Dendritic cell treated with granulocyte-macrophage colony-stimulating factor and Interleukin-4, amounts not matched to agents 40 ng/mL and 50 ng/mL, for 4 days (primary cell): ENCODE measurements at regions not wholly inside any gene's neighbourhood (a gene's known extent, or its start where the extent isn't known, plus 50 kb on each side); places are given as distances from the start of the nearest gene placed in this dataset.
"Not testable (repeated sequence)": the region's sequence is repeated elsewhere in the genome, so short reads cannot be mapped to it uniquely, and the experiment has no call there.

ENCODE experiments used
- H3K27ac Mint-ChIP-seq: one replicate; pipeline ENCODE4 v1.8.0; 2022; ENCODE audit warnings: mild to moderate bottlenecking, mixed read lengths
- H3K27me3 Mint-ChIP-seq: one replicate; pipeline ENCODE4 v1.8.0; 2022; ENCODE audit warnings: mild to moderate bottlenecking, mixed read lengths
- H3K36me3 Mint-ChIP-seq: one replicate; pipeline ENCODE4 v1.8.0; 2022; ENCODE audit warnings: low read depth, mixed read lengths
- H3K4me1 Mint-ChIP-seq: one replicate; pipeline ENCODE4 v1.8.0; 2022; ENCODE audit warnings: low read depth, mixed read lengths
- H3K4me3 Mint-ChIP-seq: one replicate; pipeline ENCODE4 v1.8.0; 2022; ENCODE audit warnings: mild to moderate bottlenecking, moderate library complexity, mixed read lengths
- H3K9me3 Mint-ChIP-seq: one replicate; pipeline ENCODE4 v1.8.0; 2022; ENCODE audit warnings: mixed read lengths
- intact Hi-C: fragments of 100-400 bp; cut with micrococcal nuclease; formaldehyde crosslinking; loops from one replicate; pipeline ENCODE4 v1.15.0; 2022

DNA sequence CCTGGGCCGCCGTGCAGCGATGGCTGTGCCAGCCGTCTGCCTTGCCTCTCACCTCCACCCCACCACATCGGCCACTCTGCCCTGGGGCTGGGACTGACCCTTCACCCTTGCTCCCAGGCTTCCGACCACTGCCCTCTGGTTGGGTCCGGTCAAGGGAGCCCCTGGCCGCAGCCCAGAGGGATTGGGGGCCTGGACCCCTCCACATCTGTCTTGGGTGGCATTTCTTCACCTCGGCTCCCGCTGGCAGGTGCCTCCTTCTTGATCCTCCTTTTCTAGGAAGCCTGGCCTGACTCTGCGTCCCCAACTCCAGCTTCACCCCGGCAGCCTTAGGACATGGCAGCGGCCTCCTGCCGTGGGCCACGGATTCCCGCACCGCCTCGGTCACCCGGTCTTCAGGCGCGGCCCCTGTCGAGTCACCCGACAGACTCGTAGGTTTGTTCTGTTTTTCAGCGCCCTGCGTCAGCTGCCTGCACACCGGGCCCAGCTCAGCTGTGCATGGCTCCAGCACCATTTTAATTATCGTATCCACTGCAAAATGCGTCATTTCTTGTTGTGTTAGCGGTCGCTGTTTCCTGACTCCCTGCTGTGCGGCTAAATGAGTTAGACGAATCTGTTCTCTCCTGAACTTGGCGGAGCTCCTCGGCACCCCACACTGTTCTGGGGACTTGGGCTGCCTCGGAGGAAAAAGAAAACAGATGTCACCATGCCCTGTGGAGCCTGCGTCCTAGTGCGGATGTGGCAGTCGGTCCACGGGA, 124.0 kb downstream of the FAM53A start:
- Mint-ChIP-seq H3K4me3 (no peak overlapping the region), H3K9me3 (no peaks in the 10 kb centered on the region), H3K36me3 (no peaks in the 10 kb centered on the region), H3K27me3 (peaks cover 29% of the 10 kb centered on the region), H3K4me1 (no peaks in the 10 kb centered on the region), H3K27ac (no peak overlapping the region)
- intact Hi-C loops = no loop called here

DNA sequence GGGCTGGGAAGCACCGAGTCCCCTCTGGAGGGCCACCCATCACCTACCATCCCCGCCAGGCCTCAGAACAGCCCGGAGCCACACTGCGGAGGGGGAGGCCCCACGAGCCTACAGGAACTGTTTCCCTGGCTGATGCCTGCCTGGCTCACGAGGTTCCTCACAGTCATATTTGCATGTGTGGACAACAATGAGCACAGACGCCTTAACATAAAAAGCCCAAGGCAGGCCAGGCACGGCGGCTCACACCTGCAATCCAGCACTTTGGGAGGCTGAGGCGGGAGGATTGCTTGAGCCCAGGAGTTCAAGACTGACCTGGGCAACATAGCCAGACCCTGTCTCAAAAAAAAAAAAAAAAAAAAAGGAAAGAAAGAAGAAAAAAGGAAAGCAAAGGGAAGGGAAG, 125.9 kb downstream of the FAM53A start:
- H3K36me3 Mint-ChIP-seq = no peaks in the 10 kb centered on the region
- intact Hi-C loops = no loop called here
- no peaks in the 10 kb centered on the region for H3K9me3 Mint-ChIP-seq
- no peaks in the 10 kb centered on the region for H3K4me1 Mint-ChIP-seq
- no peak overlapping the region for H3K27ac Mint-ChIP-seq
- peaks cover 29% of the 10 kb centered on the region for H3K27me3 Mint-ChIP-seq
- H3K4me3 Mint-ChIP-seq = no peak overlapping the region

DNA sequence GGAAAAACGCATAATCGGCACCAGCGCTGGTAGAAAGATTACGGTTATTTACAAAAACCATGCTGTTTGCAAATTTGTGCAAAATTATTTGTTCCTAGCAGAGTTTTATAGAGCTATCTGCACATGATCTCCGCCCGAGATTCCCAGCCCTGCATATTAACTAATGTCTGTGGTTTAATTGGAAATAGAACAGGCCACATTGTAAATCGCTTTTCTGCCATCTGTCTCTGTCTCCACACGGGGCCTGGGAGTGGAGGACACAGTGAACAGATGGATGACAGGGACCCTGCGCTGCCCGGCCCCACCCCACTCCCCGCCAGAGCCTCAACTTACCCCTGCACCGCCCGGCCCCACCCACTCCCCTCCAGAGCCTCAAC, 126.9 kb downstream of the FAM53A start:
- no peaks in the 10 kb centered on the region for H3K4me1 Mint-ChIP-seq
- no peak overlapping the region for H3K4me3 Mint-ChIP-seq

DNA sequence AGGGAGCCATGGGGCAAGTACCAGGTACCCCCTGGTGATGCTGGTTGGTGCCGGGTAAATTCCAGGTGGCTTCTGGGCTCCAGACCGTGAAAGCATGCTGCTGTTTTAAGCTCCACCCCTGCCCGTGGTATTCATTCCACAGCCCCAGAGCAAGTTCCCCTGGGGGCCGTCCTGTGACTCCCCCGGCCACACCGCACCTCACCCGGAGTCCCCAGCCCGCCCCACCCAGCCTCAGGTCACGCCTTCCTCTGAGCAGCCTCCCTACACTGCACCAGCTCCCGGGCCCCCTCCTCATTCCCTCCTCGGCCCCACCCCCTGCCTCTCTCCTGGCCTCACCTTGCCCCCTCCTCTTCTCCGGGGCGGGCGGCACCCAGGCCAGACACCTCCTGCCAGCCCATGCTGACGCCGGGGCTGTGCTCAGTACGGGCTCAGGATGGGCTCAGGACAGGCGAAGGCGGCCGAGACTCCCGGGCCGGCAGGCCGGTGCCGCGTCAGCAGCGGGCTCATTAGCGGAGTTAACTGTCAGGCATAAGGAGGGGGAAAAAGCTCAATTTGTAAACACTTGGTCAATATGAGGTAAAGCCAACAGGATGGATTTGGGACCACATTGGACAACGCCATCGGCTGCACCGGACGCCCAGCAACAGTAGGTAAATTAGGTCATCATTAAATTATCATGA, 127.4 kb downstream of the FAM53A start:
- no peaks in the 10 kb centered on the region for H3K4me1 Mint-ChIP-seq
- intact Hi-C loops = no loop called here
- no peak overlapping the region for H3K4me3 Mint-ChIP-seq
- no peaks in the 10 kb centered on the region for H3K9me3 Mint-ChIP-seq
- H3K27me3 Mint-ChIP-seq = peaks cover 29% of the 10 kb centered on the region
- H3K27ac Mint-ChIP-seq = no peak overlapping the region
- no peaks in the 10 kb centered on the region for H3K36me3 Mint-ChIP-seq

More for the DNA sequence above, 126.9 kb downstream of the FAM53A start:
- H3K36me3 Mint-ChIP-seq = no peaks in the 10 kb centered on the region
- no peak overlapping the region for H3K27ac Mint-ChIP-seq
- intact Hi-C loops = no loop called here
- peaks cover 29% of the 10 kb centered on the region for H3K27me3 Mint-ChIP-seq
- no peaks in the 10 kb centered on the region for H3K9me3 Mint-ChIP-seq

DNA sequence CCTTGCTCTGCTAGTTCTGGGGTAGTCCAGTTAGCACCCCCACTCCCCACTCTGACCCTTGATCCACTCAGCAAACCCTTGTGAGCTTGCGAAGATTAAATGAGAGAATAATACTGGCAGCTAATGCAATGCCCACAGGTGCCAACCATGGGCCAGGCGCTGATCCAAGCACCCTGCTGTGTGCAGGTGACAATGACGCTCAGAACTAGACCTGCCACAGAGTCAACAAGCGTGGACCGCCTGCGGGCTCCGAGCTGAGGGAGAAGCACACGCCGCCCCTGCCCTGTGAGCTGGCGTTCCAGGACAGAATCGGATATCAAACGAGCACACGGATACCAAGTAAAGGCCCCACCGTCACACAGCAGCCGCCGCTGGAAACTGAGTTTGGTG, 129.2 kb downstream of the FAM53A start:
- intact Hi-C loops = no loop called here
- Mint-ChIP-seq H3K36me3 (no peaks in the 10 kb centered on the region), H3K4me3 (no peak overlapping the region), H3K27ac (no peak overlapping the region), H3K4me1 (no peaks in the 10 kb centered on the region), H3K27me3 (peaks cover 29% of the 10 kb centered on the region), H3K9me3 (no peaks in the 10 kb centered on the region)

DNA sequence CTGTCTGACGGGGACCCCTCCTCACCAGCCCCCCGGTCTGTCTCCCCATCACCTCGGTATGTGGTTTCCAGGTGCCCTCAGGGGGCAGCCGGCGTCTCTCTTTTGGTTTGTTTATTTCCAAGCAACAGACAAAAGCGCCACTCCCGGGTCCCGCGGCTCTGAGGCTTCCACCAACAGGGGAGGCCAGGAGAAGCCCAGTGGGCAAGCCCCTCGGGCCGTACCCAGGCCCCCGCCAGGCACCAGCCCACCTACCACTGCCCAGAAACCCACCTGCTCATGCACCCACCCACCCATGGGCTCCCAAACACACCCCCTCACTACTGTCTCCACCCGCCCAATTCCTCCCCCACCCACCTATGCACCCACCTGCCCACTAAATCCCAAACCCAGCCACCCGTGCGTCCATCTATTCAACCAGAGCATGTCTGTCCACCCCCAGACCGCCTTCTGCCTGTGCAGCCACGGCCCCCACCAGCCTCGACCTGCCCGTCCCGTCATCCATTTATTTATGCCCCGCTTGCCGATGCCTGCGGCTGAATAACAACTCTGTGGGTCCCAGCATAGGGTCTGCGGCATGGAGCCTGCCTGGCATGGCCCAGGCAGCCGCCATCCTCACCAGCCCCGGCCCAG, 129.8 kb downstream of the FAM53A start:
- intact Hi-C loops = no loop called here
- no peaks in the 10 kb centered on the region for H3K9me3 Mint-ChIP-seq
- H3K4me1 Mint-ChIP-seq = no peaks in the 10 kb centered on the region
- H3K4me3 Mint-ChIP-seq = no peak overlapping the region
- no peak overlapping the region for H3K27ac Mint-ChIP-seq
- H3K36me3 Mint-ChIP-seq = no peaks in the 10 kb centered on the region
- H3K27me3 Mint-ChIP-seq = peaks cover 31% of the 10 kb centered on the region

DNA sequence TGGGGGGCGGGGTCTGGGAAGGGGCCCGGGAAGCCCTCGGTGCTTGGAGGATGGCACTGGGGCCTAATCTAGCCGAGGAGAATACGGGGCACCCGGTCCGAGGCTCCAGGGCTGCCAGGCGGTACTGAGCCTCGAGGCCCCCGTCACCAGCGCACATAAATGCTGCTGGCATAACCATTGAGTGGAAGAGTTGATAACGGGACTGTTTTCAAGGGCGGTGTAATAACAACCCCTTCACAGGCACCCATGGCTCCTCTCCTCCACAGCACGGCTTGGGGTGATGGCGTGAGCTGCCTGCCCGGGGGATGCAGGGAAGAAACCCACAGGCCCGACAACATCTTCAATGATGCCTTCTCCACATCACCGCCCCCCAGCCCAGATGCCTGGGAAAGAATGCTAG, 130.7 kb downstream of the FAM53A start:
- Mint-ChIP-seq H3K9me3 (no peaks in the 10 kb centered on the region), H3K4me3 (no peak overlapping the region), H3K36me3 (no peaks in the 10 kb centered on the region), H3K4me1 (peaks cover 7% of the 10 kb centered on the region), H3K27me3 (peaks cover 41% of the 10 kb centered on the region), H3K27ac (no peak overlapping the region)
- intact Hi-C loops = no loop called here

DNA sequence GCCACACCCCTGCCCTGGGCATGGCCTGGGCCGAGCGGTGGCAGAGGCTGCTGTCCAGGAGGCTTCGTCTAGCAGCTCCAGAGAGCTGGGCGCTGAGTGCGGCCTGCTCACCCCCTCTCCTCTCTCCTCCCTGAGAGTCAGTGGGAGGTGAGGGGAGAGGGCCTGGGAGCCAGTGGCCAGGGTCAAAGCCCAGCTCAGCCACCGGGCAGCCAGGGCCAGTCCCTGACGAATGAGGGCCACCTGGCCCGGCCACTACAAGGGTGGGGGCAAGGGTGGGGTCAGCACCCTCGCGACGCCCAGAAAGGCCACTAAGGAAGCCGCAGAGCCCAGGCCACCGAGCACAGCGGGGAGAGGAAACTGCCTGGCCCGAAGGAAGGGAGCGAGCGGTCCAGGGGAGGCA, 131.7 kb downstream of the FAM53A start:
- H3K9me3 Mint-ChIP-seq = no peaks in the 10 kb centered on the region
- intact Hi-C loops = no loop called here
- H3K27me3 Mint-ChIP-seq = peaks cover 44% of the 10 kb centered on the region
- no peak overlapping the region for H3K4me3 Mint-ChIP-seq
- no peaks in the 10 kb centered on the region for H3K36me3 Mint-ChIP-seq
- H3K4me1 Mint-ChIP-seq = peaks cover 7% of the 10 kb centered on the region
- no peak overlapping the region for H3K27ac Mint-ChIP-seq

DNA sequence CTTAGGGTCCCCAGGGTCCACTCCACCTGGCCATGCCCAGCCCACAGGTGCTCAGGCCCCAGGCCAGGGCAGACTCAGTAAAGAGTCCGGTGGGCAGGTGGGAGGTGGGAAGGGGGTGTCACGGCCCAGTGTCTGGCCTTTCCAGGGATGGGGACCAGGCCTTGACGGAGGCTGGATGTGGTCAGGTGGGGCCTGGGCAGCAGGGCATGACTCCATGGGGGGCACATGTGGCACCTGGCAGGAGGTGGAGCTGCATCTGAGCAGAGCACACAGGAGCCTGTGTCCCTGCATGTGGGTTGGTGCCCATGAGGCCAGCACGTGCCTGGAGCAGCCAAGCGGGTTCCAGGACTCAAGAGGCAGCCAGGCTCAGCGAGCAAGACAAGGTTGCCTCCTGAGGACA, 132.9 kb downstream of the FAM53A start:
- H3K27me3 Mint-ChIP-seq = peaks cover 35% of the 10 kb centered on the region
- H3K27ac Mint-ChIP-seq = no peak overlapping the region
- intact Hi-C loops = no loop called here
- H3K4me3 Mint-ChIP-seq = no peak overlapping the region
- no peaks in the 10 kb centered on the region for H3K36me3 Mint-ChIP-seq
- no peaks in the 10 kb centered on the region for H3K9me3 Mint-ChIP-seq
- H3K4me1 Mint-ChIP-seq = peaks cover 7% of the 10 kb centered on the region

DNA sequence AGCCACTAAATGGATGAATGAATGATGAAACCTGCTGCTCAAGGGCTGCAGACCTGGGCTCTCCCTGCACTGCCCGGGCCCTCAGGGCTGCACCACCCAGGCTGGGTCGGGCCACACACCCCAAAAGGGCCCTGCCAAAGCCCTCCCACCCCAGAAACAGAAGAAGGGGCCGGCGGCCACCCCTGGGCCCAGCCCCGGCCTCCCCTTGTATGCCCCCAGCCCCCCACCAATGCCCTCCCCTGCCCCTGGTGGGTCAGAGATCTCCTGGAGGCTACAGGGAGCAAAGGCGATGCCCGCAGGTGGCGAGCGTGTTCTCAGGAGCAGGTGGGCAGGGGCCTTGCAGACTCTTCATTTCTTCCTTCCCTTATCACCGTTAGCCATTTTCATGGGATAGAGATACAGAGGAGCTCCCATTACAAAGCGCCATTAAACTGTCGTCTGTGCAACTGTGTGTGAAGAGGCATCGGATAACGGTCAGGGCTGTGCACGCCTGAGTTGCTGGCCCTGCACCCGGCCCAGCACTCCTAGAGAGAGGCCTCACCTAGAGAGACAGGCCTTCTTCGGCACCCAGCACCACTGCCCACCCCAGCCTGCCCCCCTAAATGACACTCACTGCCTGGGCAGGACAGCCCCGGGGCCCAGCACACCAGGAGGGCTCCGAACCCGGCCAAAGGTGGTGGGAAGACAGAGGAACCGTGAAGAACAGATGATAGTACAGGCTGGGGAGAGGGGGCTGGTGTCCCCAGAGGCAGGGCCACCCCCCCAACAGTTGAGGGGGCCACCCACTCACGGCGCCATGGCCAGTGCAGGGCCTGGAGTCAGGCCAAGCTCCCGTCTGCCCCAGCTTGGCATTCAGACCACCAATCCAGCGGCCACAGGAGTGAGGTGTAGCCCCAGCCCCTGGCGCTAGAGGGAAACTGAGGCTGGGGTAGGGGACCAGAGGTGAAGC, 133.7 kb downstream of the FAM53A start:
- Mint-ChIP-seq H3K27ac (no peak overlapping the region), H3K36me3 (no peaks in the 10 kb centered on the region), H3K4me1 (peaks cover 7% of the 10 kb centered on the region), H3K9me3 (no peaks in the 10 kb centered on the region), H3K4me3 (no peak overlapping the region), H3K27me3 (peaks cover 32% of the 10 kb centered on the region)
- intact Hi-C loops = no loop called here

DNA sequence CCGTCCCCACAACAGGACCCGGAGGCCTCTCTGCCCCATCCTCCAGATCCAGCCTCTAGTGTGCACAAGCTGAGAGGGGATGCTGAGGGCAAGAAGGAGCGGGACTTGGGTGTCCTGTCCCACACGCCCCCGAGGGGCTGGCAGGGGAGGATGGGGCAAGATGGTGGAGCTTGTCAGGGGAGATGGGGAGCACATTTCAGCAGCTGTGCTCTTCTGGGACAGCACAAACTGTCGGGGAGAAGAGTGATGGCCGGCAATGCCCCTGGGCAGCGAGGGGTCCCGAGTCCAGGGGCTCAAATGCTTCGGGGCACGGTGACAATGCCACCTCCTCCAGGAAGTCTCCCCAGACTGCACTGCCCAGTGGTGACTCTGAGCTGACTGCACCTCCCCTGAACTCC, 134.5 kb downstream of the FAM53A start:
- Mint-ChIP-seq H3K36me3 (no peaks in the 10 kb centered on the region), H3K9me3 (no peaks in the 10 kb centered on the region), H3K27me3 (peaks cover 26% of the 10 kb centered on the region), H3K4me3 (no peak overlapping the region), H3K4me1 (peaks cover 7% of the 10 kb centered on the region), H3K27ac (no peak overlapping the region)
- intact Hi-C loops = no loop called here

DNA sequence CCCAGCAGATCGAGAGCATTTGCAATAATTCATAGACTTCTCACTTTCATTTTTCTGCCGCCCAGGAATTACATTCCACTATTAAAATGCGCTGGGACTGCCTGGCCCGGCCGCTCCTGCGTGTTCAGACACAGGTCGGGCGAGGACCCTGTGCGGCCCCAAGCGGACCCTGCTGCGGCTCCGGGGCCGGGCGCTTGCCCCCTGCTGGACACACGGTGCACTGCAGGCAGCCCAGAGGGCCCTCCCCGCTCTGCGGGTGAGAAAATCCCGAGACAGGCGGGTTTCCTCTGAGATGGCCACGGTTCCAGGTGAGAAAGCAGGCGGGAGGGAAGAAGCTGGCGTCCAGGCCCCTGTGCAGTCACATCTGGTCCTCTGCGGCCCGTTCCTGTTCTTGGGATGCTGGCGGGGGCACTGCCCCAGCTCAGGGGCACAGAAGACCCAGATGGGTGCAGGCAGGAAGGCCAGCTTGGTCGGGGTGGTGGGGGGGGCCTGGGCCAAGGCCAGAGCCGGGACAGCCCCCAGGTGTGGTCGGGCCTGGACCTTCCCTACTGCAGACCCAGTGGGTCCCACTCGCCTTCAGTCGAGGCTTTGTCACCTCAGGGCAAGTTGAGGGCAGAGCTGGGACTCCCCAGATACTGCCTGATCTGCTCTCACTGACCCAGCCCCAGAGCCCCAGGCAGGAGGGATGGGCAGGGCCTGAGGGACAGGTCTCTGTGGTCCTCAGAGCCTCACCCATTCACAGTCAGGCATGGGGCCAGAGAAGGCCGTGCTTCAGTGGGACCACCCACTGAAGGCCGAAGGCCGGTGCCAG, 135.1 kb downstream of the FAM53A start:
- H3K27ac Mint-ChIP-seq, H3K9me3 Mint-ChIP-seq, H3K4me1 Mint-ChIP-seq, H3K36me3 Mint-ChIP-seq, intact Hi-C loops: not testable (repeated sequence)
- H3K4me3 Mint-ChIP-seq = peak overlapping the region; percentile 61
- H3K27me3 Mint-ChIP-seq = peaks cover 24% of the 10 kb centered on the region
